Mesothelial cell of epicardium (in vitro differentiated cells): ENCODE measurements at regions not wholly inside any gene's neighbourhood (a gene's known extent, or its start where the extent isn't known, plus 50 kb on each side); places are given as distances from the start of the nearest gene placed in this dataset.

Experiments
- DNase-seq, 2 experiments: peaks; one replicate each; pipeline ENCODE4 v3.0.0; 2021; ENCODE audit warnings: low spot score in 2 of 2; ENCODE audit not compliant: unreplicated experiment in 2 of 2
- H3K27ac Mint-ChIP-seq: 2 replicates; pipeline ENCODE4 v1.8.0; 2021; ENCODE audit warnings: mixed read lengths
- H3K27me3 Mint-ChIP-seq: 2 replicates; pipeline ENCODE4 v1.8.0; 2021; ENCODE audit warnings: low read depth, mixed read lengths
- H3K36me3 Mint-ChIP-seq: 2 replicates; pipeline ENCODE4 v1.8.0; 2021; ENCODE audit warnings: mixed read lengths
- H3K4me1 Mint-ChIP-seq: 2 replicates; pipeline ENCODE4 v1.8.0; 2021; ENCODE audit warnings: mixed read lengths
- H3K4me3 Mint-ChIP-seq: 2 replicates; pipeline ENCODE4 v1.8.0; 2021; ENCODE audit warnings: mild to moderate bottlenecking, moderate library complexity, mixed read lengths
- H3K9me3 Mint-ChIP-seq: 2 replicates; pipeline ENCODE4 v1.8.0; 2021; ENCODE audit warnings: mixed read lengths
- CTCF ChIP-seq: fragments of 200-600 bp; sonication (generic); IDR thresholded peaks from one replicate; pipeline ENCODE4 v1.5.0; 2021; ENCODE audit warnings: antibody characterized with exemption; ENCODE audit not compliant: unreplicated experiment

- TF ChIP-seq CTCF = no peak
- H3K4me3 Mint-ChIP-seq = no peak overlapping the region
- H3K27ac Mint-ChIP-seq = peak overlapping the region; percentile 34
- peaks cover 25% of the 10 kb centered on the region for H3K4me1 Mint-ChIP-seq
- H3K36me3 Mint-ChIP-seq = no peaks in the 10 kb centered on the region
- H3K27me3 Mint-ChIP-seq = no peaks in the 10 kb centered on the region
- DNase-seq = no peak
- peaks cover 17% of the 10 kb centered on the region for H3K9me3 Mint-ChIP-seq
These were observed 223.2 kb upstream of the ACTBL2 start for GRCh38 chr5:57705769-57706168.

DNA sequence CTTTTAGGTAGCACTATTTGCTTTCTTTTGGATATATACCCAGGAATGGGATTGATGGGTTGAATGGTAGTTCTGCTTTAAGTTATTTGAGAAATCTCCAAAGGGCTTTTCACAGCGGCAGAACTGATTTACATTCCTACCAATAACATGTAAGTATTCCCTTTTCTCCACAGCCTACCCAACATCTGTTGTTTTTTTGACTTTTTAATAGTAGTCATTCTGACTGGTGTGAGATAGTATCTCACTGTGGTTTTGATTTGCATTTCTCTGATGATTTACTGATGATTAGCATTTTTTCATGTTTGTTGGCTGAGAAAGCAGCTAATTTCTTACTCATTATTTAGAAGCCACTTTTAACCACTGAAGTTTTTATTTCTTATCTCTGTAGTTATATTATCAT, 221.1 kb upstream of the ACTBL2 start:
- no peak overlapping the region for H3K27ac Mint-ChIP-seq
- H3K27me3 Mint-ChIP-seq = no peaks in the 10 kb centered on the region
- H3K4me1 Mint-ChIP-seq = peaks cover 23% of the 10 kb centered on the region
- no peak for TF ChIP-seq CTCF
- peaks cover 12% of the 10 kb centered on the region for H3K9me3 Mint-ChIP-seq
- no peak for DNase-seq
- no peak overlapping the region for H3K4me3 Mint-ChIP-seq
- no peaks in the 10 kb centered on the region for H3K36me3 Mint-ChIP-seq

DNA sequence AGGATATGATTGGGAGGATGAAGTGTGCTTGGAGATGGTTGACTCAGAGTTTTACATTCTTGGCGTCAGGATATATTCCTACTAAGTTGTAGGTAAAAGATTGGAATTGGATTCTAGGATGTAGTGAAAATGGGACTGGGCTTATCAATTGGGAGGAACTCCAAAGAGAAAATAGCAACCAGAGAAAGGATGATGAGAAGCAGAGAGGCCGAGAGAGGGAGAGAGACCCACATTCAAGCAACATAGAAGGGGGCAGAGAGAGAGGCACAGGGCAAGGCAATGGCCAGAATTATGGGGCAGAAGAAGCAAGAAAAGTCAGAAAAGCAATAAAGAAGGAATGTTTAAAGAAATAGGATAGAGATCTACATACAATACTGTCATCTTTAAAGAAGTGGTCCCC, 217.9 kb upstream of the ACTBL2 start:
- H3K27ac Mint-ChIP-seq = peak overlapping the region; percentile 40
- no peaks in the 10 kb centered on the region for H3K27me3 Mint-ChIP-seq
- peaks cover 20% of the 10 kb centered on the region for H3K4me1 Mint-ChIP-seq
- no peak for DNase-seq
- no peaks in the 10 kb centered on the region for H3K36me3 Mint-ChIP-seq
- TF ChIP-seq CTCF = no peak
- H3K9me3 Mint-ChIP-seq = peaks cover 9% of the 10 kb centered on the region
- H3K4me3 Mint-ChIP-seq = no peak overlapping the region

DNA sequence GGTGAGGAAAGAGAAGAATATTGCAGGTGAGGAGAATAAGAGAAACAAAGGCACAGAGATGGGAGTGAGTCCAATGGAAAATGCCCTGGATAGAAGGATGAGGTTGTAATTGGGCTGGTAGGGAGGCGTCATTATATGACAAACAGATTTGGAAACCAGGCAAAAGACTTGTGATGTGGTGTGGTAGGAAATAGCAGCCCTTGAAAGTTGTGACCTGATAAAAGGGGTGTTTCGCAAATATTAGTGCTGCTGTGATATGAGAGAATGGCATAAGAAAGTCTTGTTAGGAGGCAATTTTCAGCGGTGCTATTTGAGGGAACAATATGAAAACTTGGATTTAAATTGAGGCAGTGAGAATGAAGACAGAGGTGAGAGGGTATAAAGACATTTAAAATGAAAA, 217.5 kb upstream of the ACTBL2 start:
- Mint-ChIP-seq H3K36me3 (no peaks in the 10 kb centered on the region), H3K4me1 (peaks cover 22% of the 10 kb centered on the region), H3K27ac (no peak overlapping the region), H3K27me3 (no peaks in the 10 kb centered on the region), H3K9me3 (peaks cover 8% of the 10 kb centered on the region), H3K4me3 (no peak overlapping the region)
- TF ChIP-seq CTCF = no peak
- no peak for DNase-seq

GRCh38 chr5:57698802-57699201, 216.2 kb upstream of the ACTBL2 start:
- H3K27ac Mint-ChIP-seq = no peak overlapping the region
- H3K27me3 Mint-ChIP-seq = no peaks in the 10 kb centered on the region
- H3K36me3 Mint-ChIP-seq = no peaks in the 10 kb centered on the region
- no peak overlapping the region for H3K4me3 Mint-ChIP-seq
- DNase-seq = no peak
- peaks cover 3% of the 10 kb centered on the region for H3K9me3 Mint-ChIP-seq
- TF ChIP-seq CTCF = no peak
- H3K4me1 Mint-ChIP-seq = peaks cover 32% of the 10 kb centered on the region

- H3K27ac Mint-ChIP-seq = peak overlapping the region; percentile 43
- H3K36me3 Mint-ChIP-seq = no peaks in the 10 kb centered on the region
- H3K4me3 Mint-ChIP-seq = no peak overlapping the region
- H3K9me3 Mint-ChIP-seq = no peaks in the 10 kb centered on the region
- no peak for DNase-seq
- peaks cover 39% of the 10 kb centered on the region for H3K4me1 Mint-ChIP-seq
- no peak for TF ChIP-seq CTCF
- H3K27me3 Mint-ChIP-seq = no peaks in the 10 kb centered on the region
These were observed 215.5 kb upstream of the ACTBL2 start for GRCh38 chr5:57698086-57698485.
